ENCODE measurements at regions not wholly inside any gene's neighbourhood (a gene's known extent, or its start where the extent isn't known, plus 50 kb on each side); places are given as distances from the start of the nearest gene placed in this dataset.

DNA sequence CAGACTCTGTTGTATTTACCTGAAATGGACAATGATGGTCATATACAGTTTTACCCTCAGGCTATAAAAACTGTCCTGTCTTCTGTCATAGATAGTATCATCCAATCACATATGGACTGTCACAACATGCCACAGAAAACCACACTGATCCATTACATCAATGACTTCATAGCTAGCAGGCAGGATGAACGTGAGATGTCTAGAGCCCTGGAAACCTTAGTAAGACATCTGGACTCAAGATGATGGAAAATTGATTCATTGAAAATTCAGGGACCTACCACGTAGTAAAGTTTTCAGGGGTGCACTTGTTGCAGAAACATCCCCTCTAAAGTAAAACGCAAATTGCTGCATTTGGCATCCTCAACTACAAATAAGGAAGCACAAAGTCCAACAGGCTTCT lies 284.4 kb upstream of the RGMB start:
- no peaks in the 10 kb centered on the region for H3K27me3 Mint-ChIP-seq (ENCODE audit: low read depth, unreplicated experiment)

DNA sequence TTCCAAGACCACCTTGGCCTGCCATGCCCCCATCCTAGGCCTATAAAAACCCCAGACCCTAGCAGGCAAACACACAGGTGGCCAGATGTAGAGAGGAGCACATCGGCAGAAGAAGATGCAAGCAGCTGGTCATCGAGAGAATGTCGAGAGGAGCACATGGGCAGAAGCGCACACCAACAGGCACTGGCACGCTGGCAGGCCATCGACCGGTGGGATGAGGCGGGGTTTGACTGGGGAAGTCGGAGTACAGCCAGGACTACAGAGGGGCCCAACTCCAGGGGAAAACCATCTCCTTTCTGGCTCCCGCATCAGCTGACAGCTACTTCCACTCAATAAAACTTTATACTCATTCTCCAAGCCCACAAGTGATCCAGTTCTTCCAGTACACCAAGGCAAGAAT lies 283.1 kb upstream of the RGMB start:
- Histone ChIP-seq H3K27ac (ENCODE audit: low read depth, low read length) (no peak overlapping the region), H3K79me2 (ENCODE audit: insufficient read depth, low read length) (no peaks in the 10 kb centered on the region), H3K4me2 (ENCODE audit: low read length) (no peak overlapping the region), H3K27me3 (ENCODE audit: insufficient read depth, low read length) (no peaks in the 10 kb centered on the region), H4K20me1 (ENCODE audit: insufficient read depth, low read length) (no peaks in the 10 kb centered on the region), H3K36me3 (ENCODE audit: insufficient read depth, low read length) (no peaks in the 10 kb centered on the region), H3K4me3 (ENCODE audit: insufficient read depth, low read depth, low read length) (no peak overlapping the region), H3K4me1 (ENCODE audit: insufficient read depth, low read length) (no peaks in the 10 kb centered on the region), H2AFZ (ENCODE audit: low read depth, low read length) (no peak overlapping the region), H3K9me3 (ENCODE audit: insufficient read depth, low read depth, low read length) (no peaks in the 10 kb centered on the region), H3K9ac (ENCODE audit: low read length) (no peak overlapping the region)
- Mint-ChIP-seq H3K4me3 (ENCODE audit: unreplicated experiment) (no peak overlapping the region), H3K4me1 (ENCODE audit: low read depth, unreplicated experiment) (no peaks in the 10 kb centered on the region), H3K36me3 (ENCODE audit: low read depth, unreplicated experiment) (no peaks in the 10 kb centered on the region), H3K27me3 (ENCODE audit: low read depth, unreplicated experiment) (no peaks in the 10 kb centered on the region), H3K9me3 (ENCODE audit: unreplicated experiment) (peaks cover 18% of the 10 kb centered on the region), H3K27ac (ENCODE audit: unreplicated experiment) (no peak overlapping the region)
- no peak for DNase-seq (ENCODE audit: low read depth)
- TF ChIP-seq, protein P1, sequence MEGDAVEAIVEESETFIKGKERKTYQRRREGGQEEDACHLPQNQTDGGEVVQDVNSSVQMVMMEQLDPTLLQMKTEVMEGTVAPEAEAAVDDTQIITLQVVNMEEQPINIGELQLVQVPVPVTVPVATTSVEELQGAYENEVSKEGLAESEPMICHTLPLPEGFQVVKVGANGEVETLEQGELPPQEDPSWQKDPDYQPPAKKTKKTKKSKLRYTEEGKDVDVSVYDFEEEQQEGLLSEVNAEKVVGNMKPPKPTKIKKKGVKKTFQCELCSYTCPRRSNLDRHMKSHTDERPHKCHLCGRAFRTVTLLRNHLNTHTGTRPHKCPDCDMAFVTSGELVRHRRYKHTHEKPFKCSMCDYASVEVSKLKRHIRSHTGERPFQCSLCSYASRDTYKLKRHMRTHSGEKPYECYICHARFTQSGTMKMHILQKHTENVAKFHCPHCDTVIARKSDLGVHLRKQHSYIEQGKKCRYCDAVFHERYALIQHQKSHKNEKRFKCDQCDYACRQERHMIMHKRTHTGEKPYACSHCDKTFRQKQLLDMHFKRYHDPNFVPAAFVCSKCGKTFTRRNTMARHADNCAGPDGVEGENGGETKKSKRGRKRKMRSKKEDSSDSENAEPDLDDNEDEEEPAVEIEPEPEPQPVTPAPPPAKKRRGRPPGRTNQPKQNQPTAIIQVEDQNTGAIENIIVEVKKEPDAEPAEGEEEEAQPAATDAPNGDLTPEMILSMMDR (IDR thresholded peaks at IDR 0.05; ENCODE audit: insufficient read depth, low read depth, low read length) = no peak
- TF ChIP-seq EZH2 (IDR thresholded peaks at IDR 0.05; ENCODE audit: insufficient read depth, low read length) = no peak
- no peak for FAIRE-seq

More for the DNA sequence above, 284.4 kb upstream of the RGMB start:
- Mint-ChIP-seq H3K4me3 (ENCODE audit: unreplicated experiment) (no peak overlapping the region), H3K27ac (ENCODE audit: unreplicated experiment) (no peak overlapping the region), H3K4me1 (ENCODE audit: low read depth, unreplicated experiment) (no peaks in the 10 kb centered on the region), H3K9me3 (ENCODE audit: unreplicated experiment) (peaks cover 17% of the 10 kb centered on the region), H3K36me3 (ENCODE audit: low read depth, unreplicated experiment) (no peaks in the 10 kb centered on the region)
- TF ChIP-seq, protein P1 (IDR thresholded peaks at IDR 0.05; ENCODE audit: insufficient read depth, low read depth, low read length) = no peak
- no peak for TF ChIP-seq EZH2 (IDR thresholded peaks at IDR 0.05; ENCODE audit: insufficient read depth, low read length)
- no peak overlapping the region for H3K4me2 ChIP-seq (ENCODE audit: low read length)
- H3K4me1 ChIP-seq (ENCODE audit: insufficient read depth, low read length) = no peaks in the 10 kb centered on the region
- H3K4me3 ChIP-seq (ENCODE audit: insufficient read depth, low read depth, low read length) = no peak overlapping the region
- no peak overlapping the region for H2AFZ ChIP-seq (ENCODE audit: low read depth, low read length)
- H3K9me3 ChIP-seq (ENCODE audit: insufficient read depth, low read depth, low read length) = no peaks in the 10 kb centered on the region
- no peak overlapping the region for H3K27ac ChIP-seq (ENCODE audit: low read depth, low read length)
- DNase-seq (ENCODE audit: low read depth) (no peak), FAIRE-seq (peak; percentile 17)
- no peak overlapping the region for H3K9ac ChIP-seq (ENCODE audit: low read length)
- no peaks in the 10 kb centered on the region for H3K79me2 ChIP-seq (ENCODE audit: insufficient read depth, low read length)
- no peaks in the 10 kb centered on the region for H3K36me3 ChIP-seq (ENCODE audit: insufficient read depth, low read length)
- H3K27me3 ChIP-seq (ENCODE audit: insufficient read depth, low read length) = no peaks in the 10 kb centered on the region
- no peaks in the 10 kb centered on the region for H4K20me1 ChIP-seq (ENCODE audit: insufficient read depth, low read length)

DNA sequence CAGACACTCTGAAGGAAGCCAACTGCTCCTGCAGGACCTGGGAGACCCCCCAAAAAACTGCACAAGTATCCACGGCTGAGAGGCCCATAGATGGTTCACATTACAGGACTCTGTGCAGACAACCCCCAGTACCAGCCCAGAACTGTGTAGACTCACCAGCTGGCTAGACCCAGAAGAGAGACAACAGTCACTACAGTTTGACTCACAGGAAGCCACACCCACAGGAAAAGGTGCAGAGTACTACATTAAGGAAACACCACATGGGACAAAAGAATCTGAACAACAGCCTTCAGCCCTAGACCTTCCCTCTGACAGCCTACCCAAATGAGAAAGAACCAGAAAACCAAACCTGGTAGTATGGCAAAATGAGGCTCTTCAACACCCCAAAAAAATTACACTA lies 281.2 kb upstream of the RGMB start:
- no peaks in the 10 kb centered on the region for H3K4me1 Mint-ChIP-seq (ENCODE audit: low read depth, unreplicated experiment)

More for the DNA sequence above, 281.2 kb upstream of the RGMB start:
- no peaks in the 10 kb centered on the region for H3K27me3 ChIP-seq (ENCODE audit: insufficient read depth, low read length)
- H4K20me1 ChIP-seq (ENCODE audit: insufficient read depth, low read length) = no peaks in the 10 kb centered on the region
- H3K27ac Mint-ChIP-seq (ENCODE audit: unreplicated experiment) = no peak overlapping the region
- H3K4me1 ChIP-seq (ENCODE audit: insufficient read depth, low read length) = no peaks in the 10 kb centered on the region
- peak overlapping the region; percentile 39 for H2AFZ ChIP-seq (ENCODE audit: low read depth, low read length)
- no peak overlapping the region for H3K9ac ChIP-seq (ENCODE audit: low read length)
- H3K4me2 ChIP-seq (ENCODE audit: low read length) = no peak overlapping the region
- DNase-seq (ENCODE audit: low read depth) (no peak), FAIRE-seq (no peak)
- H3K79me2 ChIP-seq (ENCODE audit: insufficient read depth, low read length) = no peaks in the 10 kb centered on the region
- H3K36me3 Mint-ChIP-seq (ENCODE audit: low read depth, unreplicated experiment) = no peaks in the 10 kb centered on the region
- peaks cover 18% of the 10 kb centered on the region for H3K9me3 Mint-ChIP-seq (ENCODE audit: unreplicated experiment)
- no peaks in the 10 kb centered on the region for H3K27me3 Mint-ChIP-seq (ENCODE audit: low read depth, unreplicated experiment)
- H3K36me3 ChIP-seq (ENCODE audit: insufficient read depth, low read length) = no peaks in the 10 kb centered on the region
- no peak overlapping the region for H3K4me3 ChIP-seq (ENCODE audit: insufficient read depth, low read depth, low read length)
- H3K27ac ChIP-seq (ENCODE audit: low read depth, low read length) = no peak overlapping the region
- TF ChIP-seq, protein P1 (IDR thresholded peaks at IDR 0.05; ENCODE audit: insufficient read depth, low read depth, low read length) = no peak
- no peak for TF ChIP-seq EZH2 (IDR thresholded peaks at IDR 0.05; ENCODE audit: insufficient read depth, low read length)
- H3K9me3 ChIP-seq (ENCODE audit: insufficient read depth, low read depth, low read length) = no peaks in the 10 kb centered on the region
- no peak overlapping the region for H3K4me3 Mint-ChIP-seq (ENCODE audit: unreplicated experiment)
